ENCODE measurements at regions not wholly inside any gene's neighbourhood (a gene's known extent, or its start where the extent isn't known, plus 50 kb on each side); places are given as distances from the start of the nearest gene placed in this dataset.

DNA sequence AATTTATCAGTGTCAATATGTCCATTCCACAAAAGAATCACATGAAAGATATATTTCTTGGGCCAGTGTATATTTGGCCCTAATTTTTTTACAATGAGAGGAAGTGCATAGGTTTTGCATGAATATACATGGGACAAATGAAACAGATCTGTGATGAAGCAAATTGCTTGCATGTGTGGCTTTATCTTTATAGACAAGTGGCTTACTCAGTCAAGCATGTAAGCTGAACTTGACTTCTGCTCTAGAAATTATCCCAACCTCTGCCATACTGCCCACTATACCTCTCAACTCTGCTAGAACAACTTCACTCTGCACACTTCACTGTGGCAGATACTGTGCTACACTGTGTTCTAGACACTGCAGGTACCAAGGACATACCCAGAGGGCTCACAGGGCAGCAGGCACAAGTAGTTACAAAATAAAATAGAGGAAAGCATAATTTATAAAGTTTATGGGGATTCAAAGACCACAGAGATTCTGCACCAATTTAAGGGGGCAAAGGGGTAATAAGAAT lies 349.2 kb upstream of the HSF2 start:
- TF ChIP-seq TEAD4 (IDR thresholded peaks at IDR 0.05) (no peak), EP300 (IDR thresholded peaks at IDR 0.05; ENCODE audit: borderline replicate concordance) (no peak), TCF12 (IDR thresholded peaks at IDR 0.05; ENCODE audit: low read depth) (no peak), EGR1 (IDR thresholded peaks at IDR 0.05) (no peak), RAD21 (IDR thresholded peaks at IDR 0.05; ENCODE audit: low read depth) (no peak), YY1 (IDR thresholded peaks at IDR 0.05; ENCODE audit: low read depth) (no peak), TAF1 (IDR thresholded peaks at IDR 0.05; ENCODE audit: low read depth) (no peak), ZBTB7A (IDR thresholded peaks at IDR 0.05; ENCODE audit: low read depth) (no peak), CEBPB (IDR thresholded peaks at IDR 0.05) (no peak), FOXM1 (IDR thresholded peaks at IDR 0.05; ENCODE audit: borderline replicate concordance, low read depth) (no peak)
- TF ChIP-seq, protein P1, sequence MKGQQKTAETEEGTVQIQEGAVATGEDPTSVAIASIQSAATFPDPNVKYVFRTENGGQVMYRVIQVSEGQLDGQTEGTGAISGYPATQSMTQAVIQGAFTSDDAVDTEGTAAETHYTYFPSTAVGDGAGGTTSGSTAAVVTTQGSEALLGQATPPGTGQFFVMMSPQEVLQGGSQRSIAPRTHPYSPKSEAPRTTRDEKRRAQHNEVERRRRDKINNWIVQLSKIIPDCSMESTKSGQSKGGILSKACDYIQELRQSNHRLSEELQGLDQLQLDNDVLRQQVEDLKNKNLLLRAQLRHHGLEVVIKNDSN (IDR thresholded peaks at IDR 0.05): no peak
- TF ChIP-seq, protein P2, sequence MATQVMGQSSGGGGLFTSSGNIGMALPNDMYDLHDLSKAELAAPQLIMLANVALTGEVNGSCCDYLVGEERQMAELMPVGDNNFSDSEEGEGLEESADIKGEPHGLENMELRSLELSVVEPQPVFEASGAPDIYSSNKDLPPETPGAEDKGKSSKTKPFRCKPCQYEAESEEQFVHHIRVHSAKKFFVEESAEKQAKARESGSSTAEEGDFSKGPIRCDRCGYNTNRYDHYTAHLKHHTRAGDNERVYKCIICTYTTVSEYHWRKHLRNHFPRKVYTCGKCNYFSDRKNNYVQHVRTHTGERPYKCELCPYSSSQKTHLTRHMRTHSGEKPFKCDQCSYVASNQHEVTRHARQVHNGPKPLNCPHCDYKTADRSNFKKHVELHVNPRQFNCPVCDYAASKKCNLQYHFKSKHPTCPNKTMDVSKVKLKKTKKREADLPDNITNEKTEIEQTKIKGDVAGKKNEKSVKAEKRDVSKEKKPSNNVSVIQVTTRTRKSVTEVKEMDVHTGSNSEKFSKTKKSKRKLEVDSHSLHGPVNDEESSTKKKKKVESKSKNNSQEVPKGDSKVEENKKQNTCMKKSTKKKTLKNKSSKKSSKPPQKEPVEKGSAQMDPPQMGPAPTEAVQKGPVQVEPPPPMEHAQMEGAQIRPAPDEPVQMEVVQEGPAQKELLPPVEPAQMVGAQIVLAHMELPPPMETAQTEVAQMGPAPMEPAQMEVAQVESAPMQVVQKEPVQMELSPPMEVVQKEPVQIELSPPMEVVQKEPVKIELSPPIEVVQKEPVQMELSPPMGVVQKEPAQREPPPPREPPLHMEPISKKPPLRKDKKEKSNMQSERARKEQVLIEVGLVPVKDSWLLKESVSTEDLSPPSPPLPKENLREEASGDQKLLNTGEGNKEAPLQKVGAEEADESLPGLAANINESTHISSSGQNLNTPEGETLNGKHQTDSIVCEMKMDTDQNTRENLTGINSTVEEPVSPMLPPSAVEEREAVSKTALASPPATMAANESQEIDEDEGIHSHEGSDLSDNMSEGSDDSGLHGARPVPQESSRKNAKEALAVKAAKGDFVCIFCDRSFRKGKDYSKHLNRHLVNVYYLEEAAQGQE (IDR thresholded peaks at IDR 0.05; ENCODE audit: low read depth): no peak
- TF ChIP-seq, protein P3, sequence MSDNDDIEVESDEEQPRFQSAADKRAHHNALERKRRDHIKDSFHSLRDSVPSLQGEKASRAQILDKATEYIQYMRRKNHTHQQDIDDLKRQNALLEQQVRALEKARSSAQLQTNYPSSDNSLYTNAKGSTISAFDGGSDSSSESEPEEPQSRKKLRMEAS (IDR thresholded peaks at IDR 0.05): no peak

DNA sequence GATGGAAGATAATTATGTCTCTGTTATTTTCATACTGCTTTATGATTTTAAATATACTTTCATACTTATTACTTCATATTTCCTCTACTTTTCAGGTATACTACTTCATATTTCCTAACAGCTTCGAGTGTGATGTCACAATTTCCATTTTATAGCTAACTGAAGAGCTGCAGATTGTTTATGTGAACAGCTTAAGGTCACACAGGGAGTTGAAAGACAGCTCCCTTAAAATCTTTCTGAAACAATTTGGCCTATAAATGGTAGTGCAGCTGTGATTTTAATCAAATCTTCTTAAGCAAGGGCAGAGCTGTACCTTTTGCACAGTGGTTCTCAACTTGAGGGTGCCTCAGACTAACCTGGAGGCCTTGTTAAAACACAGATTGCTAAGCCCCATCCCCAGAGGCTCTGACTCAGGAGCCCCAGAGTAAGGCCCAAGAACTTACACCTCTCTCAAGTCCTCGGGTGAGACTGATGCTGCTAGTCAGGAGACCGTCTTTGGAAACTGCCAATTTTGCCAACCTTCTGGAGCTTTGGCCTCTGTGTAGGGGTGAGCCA lies 347.0 kb upstream of the HSF2 start:
- TF ChIP-seq ZBTB7A (IDR thresholded peaks at IDR 0.05; ENCODE audit: low read depth): no peak
- no peak for TF ChIP-seq FOXM1 (IDR thresholded peaks at IDR 0.05; ENCODE audit: borderline replicate concordance, low read depth)
- no peak for TF ChIP-seq EGR1 (IDR thresholded peaks at IDR 0.05)
- TF ChIP-seq TAF1 (IDR thresholded peaks at IDR 0.05; ENCODE audit: low read depth): no peak
- no peak for TF ChIP-seq NFIC (IDR thresholded peaks at IDR 0.05)
- TF ChIP-seq CREB1 (IDR thresholded peaks at IDR 0.05; ENCODE audit: low read depth): no peak
- TF ChIP-seq, protein P2 (IDR thresholded peaks at IDR 0.05; ENCODE audit: low read depth): no peak
- no peak for TF ChIP-seq RAD21 (IDR thresholded peaks at IDR 0.05; ENCODE audit: low read depth)
- no peak for TF ChIP-seq YY1 (IDR thresholded peaks at IDR 0.05; ENCODE audit: low read depth)
- TF ChIP-seq, protein P1 (IDR thresholded peaks at IDR 0.05): no peak
- TF ChIP-seq EP300 (IDR thresholded peaks at IDR 0.05; ENCODE audit: borderline replicate concordance): no peak
- TF ChIP-seq, protein P3 (IDR thresholded peaks at IDR 0.05): no peak
- TF ChIP-seq TCF12 (IDR thresholded peaks at IDR 0.05; ENCODE audit: low read depth): no peak
- no peak for TF ChIP-seq TEAD4 (IDR thresholded peaks at IDR 0.05)
- TF ChIP-seq CEBPB (IDR thresholded peaks at IDR 0.05): no peak

DNA sequence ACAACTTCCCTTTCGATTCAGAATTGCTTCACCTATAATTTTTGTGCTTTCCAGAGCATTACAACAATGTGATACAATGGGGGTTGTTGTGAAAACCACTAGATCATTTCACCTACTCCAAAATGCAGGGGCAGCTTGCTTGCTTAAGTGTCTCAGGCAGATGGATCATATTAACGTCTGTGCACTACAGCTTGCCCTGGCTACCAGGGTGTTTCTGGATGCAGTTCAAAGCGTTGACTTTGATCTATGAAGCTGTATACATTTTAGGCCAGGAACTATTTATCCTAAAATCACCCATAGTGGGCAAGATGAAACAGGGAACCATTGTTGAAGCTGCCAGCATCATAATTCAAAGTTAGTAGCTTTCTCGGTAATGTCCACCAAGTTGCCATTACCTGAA lies 339.5 kb upstream of the HSF2 start:
- TF ChIP-seq NFIC (IDR thresholded peaks at IDR 0.05) (peak; percentile 92), TCF12 (IDR thresholded peaks at IDR 0.05; ENCODE audit: low read depth) (peak; percentile 95), CREB1 (IDR thresholded peaks at IDR 0.05; ENCODE audit: low read depth) (no peak), FOXM1 (IDR thresholded peaks at IDR 0.05; ENCODE audit: borderline replicate concordance, low read depth) (peak; percentile 93), ZBTB7A (IDR thresholded peaks at IDR 0.05; ENCODE audit: low read depth) (no peak), TAF1 (IDR thresholded peaks at IDR 0.05; ENCODE audit: low read depth) (no peak), YY1 (IDR thresholded peaks at IDR 0.05; ENCODE audit: low read depth) (0 out of 2 replicates have a peak, but pooled peaks have one; percentile 30), RAD21 (IDR thresholded peaks at IDR 0.05; ENCODE audit: low read depth) (peak; percentile 14; the same call in 1 of the 2 replicates), CEBPB (IDR thresholded peaks at IDR 0.05) (peak; percentile 86), TEAD4 (IDR thresholded peaks at IDR 0.05) (peak; percentile 90), EGR1 (IDR thresholded peaks at IDR 0.05) (no peak), EP300 (IDR thresholded peaks at IDR 0.05; ENCODE audit: borderline replicate concordance) (peak; percentile 96)
- TF ChIP-seq, protein P3 (IDR thresholded peaks at IDR 0.05): no peak
- TF ChIP-seq, protein P1 (IDR thresholded peaks at IDR 0.05): no peak
- TF ChIP-seq, protein P2 (IDR thresholded peaks at IDR 0.05; ENCODE audit: low read depth): no peak

Data from Ishikawa (cell line).